HepG2 (cell line): ENCODE measurements at regions not wholly inside any gene's neighbourhood (a gene's known extent, or its start where the extent isn't known, plus 50 kb on each side); places are given as distances from the start of the nearest gene placed in this dataset.

Source experiments
- EP300 ChIP-seq, 3 experiments: sonication (generic) in 1 of 3; formaldehyde crosslinking in 1 of 3; IDR thresholded peaks; 2 replicates each; pipeline versions ENCODE4 v1.5.1 to v1.6.1; 2011 to 2020; ENCODE audit warnings: low read depth in 2 of 3, low read length in 2 of 3, borderline replicate concordance in 1 of 3, improper control_type of control experiment in 1 of 3, mild to moderate bottlenecking in 1 of 3, missing genetic modification reagents in 1 of 3, moderate library complexity in 1 of 3
- KAT8 ChIP-seq: IDR thresholded peaks from 2 replicates; pipeline ENCODE4 v1.6.1; 2016; ENCODE audit warnings: missing genetic modification reagents, missing compliant biosample characterization
- RAD21 ChIP-seq: fragments of 450-650 bp; formaldehyde crosslinking; IDR thresholded peaks from 2 replicates; pipeline ENCODE4 v1.5.0; 2020; ENCODE audit warnings: mild to moderate bottlenecking
- SOX6 ChIP-seq, 2 experiments: fragments of 450-650 bp in 1 of 2; sonication (generic) in 1 of 2; formaldehyde crosslinking in 1 of 2; IDR thresholded peaks; 2 replicates each; pipeline versions ENCODE4 v1.4.0 to v1.6.1; 2017 to 2020; ENCODE audit warnings: antibody characterized with exemption in 1 of 2, mild to moderate bottlenecking in 1 of 2, missing genetic modification reagents in 1 of 2
- THYN1 ChIP-seq: sonication (generic); formaldehyde crosslinking; IDR thresholded peaks from 2 replicates; pipeline ENCODE4 v1.8.1; 2023; ENCODE audit warnings: low read depth, mild to moderate bottlenecking, moderate library complexity, missing genetic modification reagents, borderline replicate concordance
- ZMYM4 ChIP-seq: sonication (generic); formaldehyde crosslinking; IDR thresholded peaks from 2 replicates; pipeline ENCODE4 v1.8.1; 2023; ENCODE audit warnings: mild to moderate bottlenecking, missing genetic modification reagents
- ZNF615 ChIP-seq: sonication (generic); formaldehyde crosslinking; IDR thresholded peaks from 2 replicates; pipeline ENCODE4 v1.5.0; 2020; ENCODE audit warnings: mild to moderate bottlenecking, missing genetic modification reagents, borderline replicate concordance
- TF ChIP-seq, protein P1 (sequence below): sonication (generic); formaldehyde crosslinking; IDR thresholded peaks from 2 replicates; pipeline ENCODE4 v1.4.0; 2020; ENCODE audit warnings: missing genetic modification reagents, borderline replicate concordance
- TF ChIP-seq, protein P2 (sequence below): sonication (generic); formaldehyde crosslinking; IDR thresholded peaks from 2 replicates; pipeline ENCODE4 v1.4.0; 2020; ENCODE audit warnings: mild to moderate bottlenecking, missing genetic modification reagents
- TF ChIP-seq, protein P3 (sequence below): sonication (generic); formaldehyde crosslinking; IDR thresholded peaks from 2 replicates; pipeline ENCODE4 v1.8.0; 2023; ENCODE audit warnings: mild to moderate bottlenecking, missing genetic modification reagents
- TF ChIP-seq, protein P4 (sequence below): sonication (generic); formaldehyde crosslinking; IDR thresholded peaks from 2 replicates; pipeline ENCODE4 v1.4.0; 2020; ENCODE audit warnings: mild to moderate bottlenecking, missing genetic modification reagents

DNA sequence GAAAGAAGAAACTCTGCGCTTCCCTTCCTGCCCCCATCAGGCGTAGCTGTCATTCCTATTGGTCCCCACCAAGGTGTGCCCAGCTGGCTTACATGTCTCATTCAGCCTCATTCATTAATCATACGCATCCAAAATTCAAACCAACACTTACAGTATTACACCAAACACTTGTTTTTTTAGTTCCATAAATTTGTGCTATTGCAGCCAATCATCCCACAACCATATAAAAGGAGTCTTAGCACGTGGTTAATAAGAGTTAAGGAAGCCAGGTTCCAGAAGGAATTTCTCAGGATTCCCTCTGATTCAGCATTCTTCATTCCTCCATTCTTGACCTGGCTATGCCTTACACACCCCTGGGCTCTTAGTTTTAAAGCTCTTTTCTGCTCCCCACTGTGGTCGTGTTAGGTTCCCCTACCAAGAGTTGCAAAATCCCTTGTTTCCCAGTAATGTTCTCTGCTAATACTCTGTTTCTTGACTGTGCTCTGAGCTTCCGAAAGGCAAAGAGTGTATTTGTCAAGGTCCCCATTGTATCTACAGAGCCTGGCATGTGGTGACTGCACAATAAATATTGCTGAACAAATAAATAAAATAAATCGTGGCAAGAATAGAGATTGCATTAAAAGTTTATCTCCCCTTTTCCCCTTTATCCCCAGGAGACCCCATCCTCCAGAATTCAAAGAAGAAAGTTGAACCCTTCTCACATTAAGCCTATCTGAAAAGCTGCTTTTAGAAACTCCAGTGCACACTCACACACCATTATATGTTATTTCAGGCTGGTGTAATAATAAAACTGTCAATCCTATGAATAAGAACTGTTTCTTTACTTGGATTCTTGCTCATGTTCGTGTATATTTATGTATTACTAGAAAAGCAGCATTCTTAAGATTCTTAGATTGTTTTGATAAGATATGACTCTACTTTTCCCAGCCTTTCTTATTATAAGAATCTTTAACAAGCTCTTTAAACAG, 514.4 kb downstream of the INHBA start (continued):
- TF ChIP-seq, protein P1, sequence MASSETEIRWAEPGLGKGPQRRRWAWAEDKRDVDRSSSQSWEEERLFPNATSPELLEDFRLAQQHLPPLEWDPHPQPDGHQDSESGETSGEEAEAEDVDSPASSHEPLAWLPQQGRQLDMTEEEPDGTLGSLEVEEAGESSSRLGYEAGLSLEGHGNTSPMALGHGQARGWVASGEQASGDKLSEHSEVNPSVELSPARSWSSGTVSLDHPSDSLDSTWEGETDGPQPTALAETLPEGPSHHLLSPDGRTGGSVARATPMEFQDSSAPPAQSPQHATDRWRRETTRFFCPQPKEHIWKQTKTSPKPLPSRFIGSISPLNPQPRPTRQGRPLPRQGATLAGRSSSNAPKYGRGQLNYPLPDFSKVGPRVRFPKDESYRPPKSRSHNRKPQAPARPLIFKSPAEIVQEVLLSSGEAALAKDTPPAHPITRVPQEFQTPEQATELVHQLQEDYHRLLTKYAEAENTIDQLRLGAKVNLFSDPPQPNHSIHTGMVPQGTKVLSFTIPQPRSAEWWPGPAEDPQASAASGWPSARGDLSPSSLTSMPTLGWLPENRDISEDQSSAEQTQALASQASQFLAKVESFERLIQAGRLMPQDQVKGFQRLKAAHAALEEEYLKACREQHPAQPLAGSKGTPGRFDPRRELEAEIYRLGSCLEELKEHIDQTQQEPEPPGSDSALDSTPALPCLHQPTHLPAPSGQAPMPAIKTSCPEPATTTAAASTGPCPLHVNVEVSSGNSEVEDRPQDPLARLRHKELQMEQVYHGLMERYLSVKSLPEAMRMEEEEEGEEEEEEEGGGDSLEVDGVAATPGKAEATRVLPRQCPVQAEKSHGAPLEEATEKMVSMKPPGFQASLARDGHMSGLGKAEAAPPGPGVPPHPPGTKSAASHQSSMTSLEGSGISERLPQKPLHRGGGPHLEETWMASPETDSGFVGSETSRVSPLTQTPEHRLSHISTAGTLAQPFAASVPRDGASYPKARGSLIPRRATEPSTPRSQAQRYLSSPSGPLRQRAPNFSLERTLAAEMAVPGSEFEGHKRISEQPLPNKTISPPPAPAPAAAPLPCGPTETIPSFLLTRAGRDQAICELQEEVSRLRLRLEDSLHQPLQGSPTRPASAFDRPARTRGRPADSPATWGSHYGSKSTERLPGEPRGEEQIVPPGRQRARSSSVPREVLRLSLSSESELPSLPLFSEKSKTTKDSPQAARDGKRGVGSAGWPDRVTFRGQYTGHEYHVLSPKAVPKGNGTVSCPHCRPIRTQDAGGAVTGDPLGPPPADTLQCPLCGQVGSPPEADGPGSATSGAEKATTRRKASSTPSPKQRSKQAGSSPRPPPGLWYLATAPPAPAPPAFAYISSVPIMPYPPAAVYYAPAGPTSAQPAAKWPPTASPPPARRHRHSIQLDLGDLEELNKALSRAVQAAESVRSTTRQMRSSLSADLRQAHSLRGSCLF (CRISPR knock-in tag): no peak
- TF ChIP-seq, protein P2, sequence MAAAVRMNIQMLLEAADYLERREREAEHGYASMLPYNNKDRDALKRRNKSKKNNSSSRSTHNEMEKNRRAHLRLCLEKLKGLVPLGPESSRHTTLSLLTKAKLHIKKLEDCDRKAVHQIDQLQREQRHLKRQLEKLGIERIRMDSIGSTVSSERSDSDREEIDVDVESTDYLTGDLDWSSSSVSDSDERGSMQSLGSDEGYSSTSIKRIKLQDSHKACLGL (CRISPR knock-in tag): no peak
- TF ChIP-seq EP300 (IDR thresholded peaks at IDR 0.05; ENCODE audit: low read depth in 2 of 2, low read length in 2 of 2) (no peak), EP300 (CRISPR knock-in tag; IDR thresholded peaks at IDR 0.05; ENCODE audit: borderline replicate concordance) (no peak), ZMYM4 (no peak), RAD21 (CRISPR knock-in tag) (no peak), THYN1 (CRISPR knock-in tag) (no peak), SOX6 (IDR thresholded peaks at IDR 0.05) (no peak), SOX6 (CRISPR knock-in tag; IDR thresholded peaks at IDR 0.05) (no peak), ZNF615 (no peak), KAT8 (CRISPR knock-in tag) (no peak)
- TF ChIP-seq, protein P3, sequence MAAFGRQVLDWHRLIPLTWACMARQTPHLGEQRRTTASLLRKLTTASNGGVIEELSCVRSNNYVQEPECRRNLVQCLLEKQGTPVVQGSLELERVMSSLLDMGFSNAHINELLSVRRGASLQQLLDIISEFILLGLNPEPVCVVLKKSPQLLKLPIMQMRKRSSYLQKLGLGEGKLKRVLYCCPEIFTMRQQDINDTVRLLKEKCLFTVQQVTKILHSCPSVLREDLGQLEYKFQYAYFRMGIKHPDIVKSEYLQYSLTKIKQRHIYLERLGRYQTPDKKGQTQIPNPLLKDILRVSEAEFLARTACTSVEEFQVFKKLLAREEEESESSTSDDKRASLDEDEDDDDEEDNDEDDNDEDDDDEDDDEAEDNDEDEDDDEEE (CRISPR knock-in tag): no peak
- TF ChIP-seq, protein P4, sequence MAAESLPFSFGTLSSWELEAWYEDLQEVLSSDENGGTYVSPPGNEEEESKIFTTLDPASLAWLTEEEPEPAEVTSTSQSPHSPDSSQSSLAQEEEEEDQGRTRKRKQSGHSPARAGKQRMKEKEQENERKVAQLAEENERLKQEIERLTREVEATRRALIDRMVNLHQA (CRISPR knock-in tag): no peak
